Vagina (tissue), 2 donors: ENCODE measurements at regions not wholly inside any gene's neighbourhood (a gene's known extent, or its start where the extent isn't known, plus 50 kb on each side); places are given as distances from the start of the nearest gene placed in this dataset.

Experiments
- CTCF ChIP-seq, 3 experiments: fragments of 450-650 bp in 2 of 3; fragments of 200-600 bp in 1 of 3; sonication (generic) in 1 of 3; IDR thresholded peaks; one replicate each; pipeline ENCODE4 v1.5.1; 2017 to 2019; ENCODE audit warnings: antibody characterized with exemption in 3 of 3, mild to moderate bottlenecking in 2 of 3, moderate library complexity in 2 of 3
- POLR2A ChIP-seq, 2 donors: fragments of 450-650 bp; IDR thresholded peaks; one replicate each; pipeline ENCODE4 v1.6.1; 2017; ENCODE audit warnings: antibody characterized with exemption in 2 of 2, mild to moderate bottlenecking in 2 of 2, moderate library complexity in 2 of 2
- POLR2AphosphoS5 ChIP-seq, 2 donors: sonication (generic); formaldehyde crosslinking; IDR thresholded peaks; one replicate each; pipeline ENCODE4 v1.9.0; 2017; ENCODE audit warnings: antibody characterized with exemption in 2 of 2, mild to moderate bottlenecking in 2 of 2, low read depth in 1 of 2; ENCODE audit not compliant: insufficient read depth in 1 of 2

- no peak for TF ChIP-seq POLR2A (IDR thresholded peaks at IDR 0.05)
- TF ChIP-seq CTCF (IDR thresholded peaks at IDR 0.05) = no peak
- TF ChIP-seq POLR2AphosphoS5 (IDR thresholded peaks at IDR 0.05; ENCODE audit: insufficient read depth in 1 of 2, low read depth in 1 of 2) = no peak
Observed at GRCh38 chr3:34599595-34599994, 801.2 kb downstream of the PDCD6IP start.
